Body of pancreas (tissue), 4 donors: ENCODE measurements at regions not wholly inside any gene's neighbourhood (a gene's known extent, or its start where the extent isn't known, plus 50 kb on each side); places are given as distances from the start of the nearest gene placed in this dataset.
"Not testable (repeated sequence)": the region's sequence is repeated elsewhere in the genome, so short reads cannot be mapped to it uniquely, and the experiment has no call there.

Source experiments
- ATAC-seq: fragments of 150-250 bp; one replicate; pipeline ENCODE4 v1.9.1; 2016
- DNase-seq, 4 donors: peaks; one replicate each; pipeline ENCODE4 v3.0.0-alpha.2; 2019
- H3K27ac ChIP-seq, 4 donors: fragments of 200-600 bp; sonication (generic); 1 replicate in 3 of 4; 2 replicates in 1 of 4; pipeline versions ENCODE4 v1.5.1 to v1.6.1; 2016 to 2019; ENCODE audit warnings: mild to moderate bottlenecking in 1 of 4, mixed read lengths in 1 of 4, moderate library complexity in 1 of 4
- H3K27me3 ChIP-seq, 2 donors: fragments of 200-600 bp; sonication (generic); one replicate each; pipeline ENCODE4 v1.6.0; 2016; ENCODE audit warnings: mild to moderate bottlenecking in 1 of 2
- H3K36me3 ChIP-seq, 2 donors: fragments of 200-600 bp; sonication (generic); replicated peaks in 1 of 2; 2 replicates each; pipeline ENCODE4 v1.5.1; 2016; ENCODE audit warnings: low read depth in 2 of 2; ENCODE audit not compliant: insufficient read depth in 1 of 2
- H3K4me1 ChIP-seq: fragments of 200-600 bp; sonication (generic); one replicate; pipeline ENCODE4 v1.6.0; 2016
- H3K4me3 ChIP-seq, 2 donors: fragments of 200-600 bp; sonication (generic); 1 replicate in 1 of 2; 2 replicates in 1 of 2; pipeline ENCODE4 v1.5.1; 2016 to 2019
- H3K9me3 ChIP-seq, 3 donors: fragments of 200-600 bp; sonication (generic); 1 replicate in 2 of 3; 2 replicates in 1 of 3; pipeline ENCODE4 v1.5.1; 2016
- CTCF ChIP-seq, 7 experiments: fragments of 450-650 bp in 4 of 7; fragments of 200-600 bp in 3 of 7; sonication (generic) in 3 of 7; IDR thresholded peaks; one replicate each; pipeline ENCODE4 v1.5.1; 2016 to 2019; ENCODE audit warnings: antibody characterized with exemption in 7 of 7
- WGBS, 2 donors: methylation state at CpG; one replicate each; pipeline ENCODE4 v1.1.5; 2017; 5-methylcytosine and 5-hydroxymethylcytosine counted together
- intact Hi-C: fragments of 100-400 bp; cut with DNase I; formaldehyde crosslinking; loops from one replicate; pipeline ENCODE4 v1.15.1; 2023

- H3K4me1 ChIP-seq, H3K27ac ChIP-seq, H3K36me3 ChIP-seq, intact Hi-C loops, H3K9me3 ChIP-seq, H3K4me3 ChIP-seq, ATAC-seq, DNase-seq, H3K27me3 ChIP-seq: not testable (repeated sequence)
- 55 to 65% methylated on average over 2 of the region's 2 CpGs for WGBS, 2 donors
Observed at GRCh38 chr1:273772-274171, 177.7 kb downstream of the OR4F29 start.

GRCh38 chr1:267815-268214 is 183.7 kb downstream of the OR4F29 start:
- H3K4me3 ChIP-seq, H3K9me3 ChIP-seq, H3K36me3 ChIP-seq, H3K27ac ChIP-seq, intact Hi-C loops, H3K27me3 ChIP-seq, H3K4me1 ChIP-seq, ATAC-seq: not testable (repeated sequence)
- peak in 6 of 7 experiments; percentile 57 to 82 (median 78) for TF ChIP-seq CTCF (IDR thresholded peaks at IDR 0.05)
- DNase-seq = peak; percentile 82 to 91 (median 88)
- 11 to 14% methylated on average over 5 of the region's 5 CpGs for WGBS, 2 donors
